ENCODE measurements at regions not wholly inside any gene's neighbourhood (a gene's known extent, or its start where the extent isn't known, plus 50 kb on each side); places are given as distances from the start of the nearest gene placed in this dataset.

DNA sequence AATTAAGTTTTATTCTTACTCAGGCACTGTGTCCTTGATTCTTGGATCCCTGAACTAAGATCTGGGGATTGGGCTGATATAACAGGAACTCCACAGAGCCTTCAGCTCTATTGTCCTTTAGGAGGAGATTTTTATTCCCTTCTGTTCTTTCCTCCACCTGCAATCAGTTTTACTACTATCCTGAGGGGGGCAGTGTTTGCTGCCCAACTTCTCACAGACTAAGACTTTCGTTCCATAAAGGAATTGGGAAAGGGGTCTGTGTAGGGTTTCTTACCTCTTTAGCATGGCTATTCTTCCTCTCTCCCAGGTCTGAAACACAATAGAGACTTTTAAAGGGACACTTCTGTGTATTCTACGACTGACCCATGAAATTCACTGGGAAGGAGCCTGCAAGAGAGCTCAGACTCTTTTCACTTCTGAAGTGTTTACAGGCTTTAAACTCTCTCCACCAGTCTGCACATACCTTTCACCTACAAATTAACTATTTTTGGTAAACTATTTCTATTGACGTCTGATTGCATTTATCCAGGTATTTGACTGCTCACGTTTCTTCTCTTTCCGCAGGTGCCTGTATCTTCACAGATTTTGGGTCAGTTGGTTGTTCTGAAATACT, 103.3 kb upstream of the DEPDC1 start:
- no peaks in the 10 kb centered on the region for H3K27me3 ChIP-seq (ENCODE audit: control insufficient read depth, insufficient read depth, low read length)
- no peaks in the 10 kb centered on the region for H3K4me1 ChIP-seq (ENCODE audit: control insufficient read depth, insufficient read depth, low read length)
- DNase-seq (ENCODE audit: low read depth, low spot score): peak; percentile 63
- no CpG with 5 or more reads among the region's 5 CpGs for WGBS (ENCODE audit: insufficient coverage, insufficient read length)
- no peak overlapping the region for H3K4me3 ChIP-seq (ENCODE audit: low read length)
- no peaks in the 10 kb centered on the region for H3K36me3 ChIP-seq (ENCODE audit: control insufficient read depth, insufficient read depth, low read length)
- no peaks in the 10 kb centered on the region for H3K9me3 ChIP-seq (ENCODE audit: control insufficient read depth, insufficient read depth, low read length)
- H3K27ac ChIP-seq (ENCODE audit: low read length): no peak overlapping the region

DNA sequence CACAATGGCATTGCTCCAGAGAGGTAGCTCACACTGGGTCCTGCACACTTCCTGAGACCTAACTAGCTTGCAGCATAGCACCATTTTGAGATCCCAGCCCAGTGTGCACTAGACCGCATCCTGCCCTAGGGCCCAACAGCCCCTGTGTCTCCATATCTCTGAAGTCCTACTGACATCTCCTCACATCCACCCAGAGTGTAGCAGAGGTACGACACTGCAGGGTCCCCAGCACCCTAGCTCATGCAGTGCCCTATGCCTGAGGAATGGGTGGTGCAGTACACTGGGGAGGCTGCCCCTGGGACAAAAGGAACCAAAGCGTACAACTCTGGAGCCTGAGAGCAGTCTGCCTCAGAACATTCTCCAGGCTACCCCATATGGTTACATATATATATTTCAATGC, 111.4 kb upstream of the DEPDC1 start:
- DNase-seq (ENCODE audit: low read depth, low spot score): no peak
- WGBS (ENCODE audit: insufficient coverage, insufficient read length): no CpG with 5 or more reads among the region's 3 CpGs
- Histone ChIP-seq H3K4me1 (ENCODE audit: control insufficient read depth, insufficient read depth, low read length) (no peaks in the 10 kb centered on the region), H3K36me3 (ENCODE audit: control insufficient read depth, insufficient read depth, low read length) (no peaks in the 10 kb centered on the region), H3K27me3 (ENCODE audit: control insufficient read depth, insufficient read depth, low read length) (no peaks in the 10 kb centered on the region), H3K9me3 (ENCODE audit: control insufficient read depth, insufficient read depth, low read length) (no peaks in the 10 kb centered on the region), H3K27ac (ENCODE audit: low read length) (no peak overlapping the region), H3K4me3 (ENCODE audit: low read length) (no peak overlapping the region)

DNA sequence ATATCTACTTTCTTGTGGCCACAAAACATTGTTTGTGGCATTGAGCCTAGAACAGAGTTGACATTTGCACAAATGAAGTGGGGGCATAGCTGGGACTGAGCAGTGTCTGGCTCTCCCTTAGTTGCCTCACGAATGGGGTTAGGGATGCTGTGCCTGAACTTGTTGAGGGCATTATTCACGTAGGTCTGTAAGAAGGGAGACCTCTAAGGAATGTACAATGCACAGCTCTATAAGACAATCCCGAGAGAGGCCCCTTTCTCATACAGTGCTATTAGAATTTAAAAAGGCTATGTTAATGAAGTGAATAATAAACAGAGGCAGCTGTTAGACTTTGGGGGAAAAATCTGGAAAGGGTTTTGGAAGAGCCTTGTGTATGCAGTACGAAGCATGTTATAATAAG, 118.4 kb upstream of the DEPDC1 start:
- Histone ChIP-seq H3K27ac (ENCODE audit: low read length) (no peak overlapping the region), H3K36me3 (ENCODE audit: control insufficient read depth, insufficient read depth, low read length) (no peaks in the 10 kb centered on the region), H3K27me3 (ENCODE audit: control insufficient read depth, insufficient read depth, low read length) (no peaks in the 10 kb centered on the region), H3K9me3 (ENCODE audit: control insufficient read depth, insufficient read depth, low read length) (peaks cover 2% of the 10 kb centered on the region), H3K4me3 (ENCODE audit: low read length) (no peak overlapping the region), H3K4me1 (ENCODE audit: control insufficient read depth, insufficient read depth, low read length) (no peaks in the 10 kb centered on the region)
- no peak for DNase-seq (ENCODE audit: low read depth, low spot score)
- no CpG with 5 or more reads among the region's 4 CpGs for WGBS (ENCODE audit: insufficient coverage, insufficient read length)

DNA sequence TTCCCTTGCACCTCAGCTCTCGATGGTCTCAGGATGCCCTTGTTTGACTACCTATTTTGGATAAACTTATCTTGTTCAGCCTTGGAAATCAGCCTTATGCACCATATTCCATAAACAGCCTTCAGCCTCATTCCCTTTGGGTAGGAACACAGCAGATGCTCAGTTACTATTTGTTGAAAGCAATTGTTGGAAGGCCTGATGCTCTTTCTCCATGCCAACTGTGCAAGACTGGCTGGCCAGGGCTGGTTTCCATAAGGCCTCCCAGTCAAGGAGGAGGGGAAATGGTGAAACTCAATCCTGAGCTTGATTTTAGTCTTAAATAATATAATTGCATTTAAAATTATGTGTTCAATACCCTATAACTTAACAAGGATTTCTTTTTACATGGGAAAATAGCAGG, 121.1 kb upstream of the DEPDC1 start:
- H3K4me3 ChIP-seq (ENCODE audit: low read length): no peak overlapping the region
- no peaks in the 10 kb centered on the region for H3K4me1 ChIP-seq (ENCODE audit: control insufficient read depth, insufficient read depth, low read length)
- H3K9me3 ChIP-seq (ENCODE audit: control insufficient read depth, insufficient read depth, low read length): peaks cover 2% of the 10 kb centered on the region
- no peaks in the 10 kb centered on the region for H3K36me3 ChIP-seq (ENCODE audit: control insufficient read depth, insufficient read depth, low read length)
- WGBS (ENCODE audit: insufficient coverage, insufficient read length): no CpG with 5 or more reads among the region's 1 CpG
- no peak overlapping the region for H3K27ac ChIP-seq (ENCODE audit: low read length)
- DNase-seq (ENCODE audit: low read depth, low spot score): no peak
- no peaks in the 10 kb centered on the region for H3K27me3 ChIP-seq (ENCODE audit: control insufficient read depth, insufficient read depth, low read length)

DNA sequence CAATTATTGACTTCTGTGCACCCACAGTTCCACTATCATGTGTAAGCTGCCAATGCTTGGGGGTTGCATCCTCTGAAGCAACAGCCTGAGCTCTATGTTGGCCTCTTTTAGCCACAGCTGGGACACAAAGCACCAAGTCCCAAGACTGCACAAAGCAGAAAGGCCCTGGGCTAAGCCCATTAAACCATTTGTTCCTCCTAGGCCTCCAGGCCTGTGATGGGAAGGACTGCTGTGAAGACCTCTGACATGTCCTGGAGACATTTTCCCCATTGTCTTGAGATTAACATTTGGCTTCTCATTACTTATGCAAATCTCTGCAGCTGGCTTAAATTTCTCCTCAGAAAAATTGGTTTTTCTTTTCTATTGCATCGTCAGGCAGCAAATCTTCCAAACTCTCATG, 123.7 kb upstream of the DEPDC1 start:
- no peak overlapping the region for H3K27ac ChIP-seq (ENCODE audit: low read length)
- no peak overlapping the region for H3K4me3 ChIP-seq (ENCODE audit: low read length)
- no CpG with 5 or more reads among the region's 1 CpG for WGBS (ENCODE audit: insufficient coverage, insufficient read length)
- no peak for DNase-seq (ENCODE audit: low read depth, low spot score)
- H3K36me3 ChIP-seq (ENCODE audit: control insufficient read depth, insufficient read depth, low read length): no peaks in the 10 kb centered on the region
- H3K4me1 ChIP-seq (ENCODE audit: control insufficient read depth, insufficient read depth, low read length): no peaks in the 10 kb centered on the region
- no peaks in the 10 kb centered on the region for H3K27me3 ChIP-seq (ENCODE audit: control insufficient read depth, insufficient read depth, low read length)
- H3K9me3 ChIP-seq (ENCODE audit: control insufficient read depth, insufficient read depth, low read length): peaks cover 2% of the 10 kb centered on the region

DNA sequence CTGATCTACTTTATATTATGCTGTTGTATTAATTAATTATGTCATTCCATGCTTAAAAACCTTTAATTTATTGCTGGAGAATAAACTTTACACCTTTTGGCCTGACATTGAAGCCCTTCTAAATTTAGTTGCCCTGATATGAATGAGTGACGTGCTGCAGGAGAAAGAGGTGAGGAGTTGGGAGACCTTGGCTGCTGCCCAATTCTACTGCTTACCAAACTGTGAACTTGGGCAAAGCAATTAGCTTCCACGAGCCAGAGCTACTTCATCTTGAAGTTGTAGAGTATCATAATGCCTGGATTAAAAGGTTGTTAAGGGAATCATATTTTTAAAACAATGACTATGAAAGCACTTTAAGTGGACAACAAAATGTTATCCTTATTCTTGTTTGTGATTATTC, 126.8 kb upstream of the DEPDC1 start:
- no peak for DNase-seq (ENCODE audit: low read depth, low spot score)
- Histone ChIP-seq H3K27me3 (ENCODE audit: control insufficient read depth, insufficient read depth, low read length) (no peaks in the 10 kb centered on the region), H3K4me1 (ENCODE audit: control insufficient read depth, insufficient read depth, low read length) (no peaks in the 10 kb centered on the region), H3K36me3 (ENCODE audit: control insufficient read depth, insufficient read depth, low read length) (no peaks in the 10 kb centered on the region), H3K4me3 (ENCODE audit: low read length) (no peak overlapping the region), H3K27ac (ENCODE audit: low read length) (no peak overlapping the region), H3K9me3 (ENCODE audit: control insufficient read depth, insufficient read depth, low read length) (peaks cover 2% of the 10 kb centered on the region)
- WGBS (ENCODE audit: insufficient coverage, insufficient read length): no CpG with 5 or more reads among the region's 2 CpGs

DNA sequence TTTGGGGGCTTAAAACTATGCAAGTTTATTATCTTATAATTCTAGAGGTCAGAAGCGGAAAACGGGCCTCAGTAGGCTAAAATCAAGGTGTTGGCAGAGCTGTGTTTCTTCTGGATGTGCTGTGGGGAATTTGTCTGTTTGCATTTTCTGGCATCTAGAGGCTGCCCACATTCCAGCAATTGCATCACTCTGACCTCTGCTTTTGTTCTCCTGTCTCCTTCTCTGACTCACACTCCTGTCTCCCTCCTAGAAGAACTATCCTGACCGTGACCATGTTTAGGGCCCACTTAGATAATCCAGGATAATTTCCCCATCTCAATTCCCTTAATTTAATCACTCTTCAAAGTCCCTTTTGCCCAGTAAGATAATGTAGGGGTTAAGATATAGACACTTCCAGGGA, 127.4 kb upstream of the DEPDC1 start:
- DNase-seq (ENCODE audit: low read depth, low spot score): no peak

DNA sequence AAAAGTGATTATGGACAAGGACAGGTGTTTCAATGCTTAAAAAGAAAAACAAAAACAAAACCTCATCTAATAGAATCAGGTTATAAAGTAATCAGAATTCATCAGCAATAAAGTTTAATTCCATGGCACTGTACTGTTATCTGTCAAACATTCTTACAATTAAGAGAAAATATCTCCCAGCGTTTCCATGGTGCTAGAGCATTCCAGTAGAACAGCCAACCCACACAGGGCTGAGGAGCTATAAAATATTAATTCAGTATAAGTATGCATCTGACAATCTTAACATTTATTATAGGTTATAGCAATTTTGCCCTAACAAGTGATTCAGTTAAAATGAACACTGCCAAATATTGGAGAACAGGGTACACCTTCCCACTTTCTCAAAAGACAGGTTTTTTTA, 128.7 kb upstream of the DEPDC1 start:
- no peak for DNase-seq (ENCODE audit: low read depth, low spot score)

More for the DNA sequence above, 127.4 kb upstream of the DEPDC1 start:
- no peaks in the 10 kb centered on the region for H3K27me3 ChIP-seq (ENCODE audit: control insufficient read depth, insufficient read depth, low read length)
- WGBS (ENCODE audit: insufficient coverage, insufficient read length): no CpG with 5 or more reads among the region's 3 CpGs
- no peak overlapping the region for H3K27ac ChIP-seq (ENCODE audit: low read length)
- no peaks in the 10 kb centered on the region for H3K4me1 ChIP-seq (ENCODE audit: control insufficient read depth, insufficient read depth, low read length)
- H3K4me3 ChIP-seq (ENCODE audit: low read length): no peak overlapping the region
- H3K36me3 ChIP-seq (ENCODE audit: control insufficient read depth, insufficient read depth, low read length): no peaks in the 10 kb centered on the region
- peaks cover 2% of the 10 kb centered on the region for H3K9me3 ChIP-seq (ENCODE audit: control insufficient read depth, insufficient read depth, low read length)

GRCh38 chr1:68633141-68633919, 136.4 kb upstream of the DEPDC1 start:
- H3K27me3 ChIP-seq (ENCODE audit: control insufficient read depth, insufficient read depth, low read length): no peaks in the 10 kb centered on the region
- H3K27ac ChIP-seq (ENCODE audit: low read length): no peak overlapping the region
- no CpG with 5 or more reads among the region's 4 CpGs for WGBS (ENCODE audit: insufficient coverage, insufficient read length)
- no peaks in the 10 kb centered on the region for H3K4me1 ChIP-seq (ENCODE audit: control insufficient read depth, insufficient read depth, low read length)
- no peak overlapping the region for H3K4me3 ChIP-seq (ENCODE audit: low read length)
- no peak for DNase-seq (ENCODE audit: low read depth, low spot score)
- H3K9me3 ChIP-seq (ENCODE audit: control insufficient read depth, insufficient read depth, low read length): no peaks in the 10 kb centered on the region
- no peaks in the 10 kb centered on the region for H3K36me3 ChIP-seq (ENCODE audit: control insufficient read depth, insufficient read depth, low read length)

More for the DNA sequence above, 128.7 kb upstream of the DEPDC1 start:
- Histone ChIP-seq H3K4me1 (ENCODE audit: control insufficient read depth, insufficient read depth, low read length) (no peaks in the 10 kb centered on the region), H3K9me3 (ENCODE audit: control insufficient read depth, insufficient read depth, low read length) (no peaks in the 10 kb centered on the region; the same call in 1 of the 2 replicates), H3K27ac (ENCODE audit: low read length) (no peak overlapping the region), H3K4me3 (ENCODE audit: low read length) (no peak overlapping the region), H3K27me3 (ENCODE audit: control insufficient read depth, insufficient read depth, low read length) (no peaks in the 10 kb centered on the region), H3K36me3 (ENCODE audit: control insufficient read depth, insufficient read depth, low read length) (no peaks in the 10 kb centered on the region)
- WGBS (ENCODE audit: insufficient coverage, insufficient read length): no CpG with 5 or more reads among the region's 1 CpG

GRCh38 chr1:68644504-68644903, 147.6 kb upstream of the DEPDC1 start:
- H3K9me3 ChIP-seq (ENCODE audit: control insufficient read depth, insufficient read depth, low read length): no peaks in the 10 kb centered on the region
- H3K27me3 ChIP-seq (ENCODE audit: control insufficient read depth, insufficient read depth, low read length): no peaks in the 10 kb centered on the region
- no peaks in the 10 kb centered on the region for H3K4me1 ChIP-seq (ENCODE audit: control insufficient read depth, insufficient read depth, low read length)
- H3K27ac ChIP-seq (ENCODE audit: low read length): no peak overlapping the region
- DNase-seq (ENCODE audit: low read depth, low spot score): no peak
- no peaks in the 10 kb centered on the region for H3K36me3 ChIP-seq (ENCODE audit: control insufficient read depth, insufficient read depth, low read length)
- no peak overlapping the region for H3K4me3 ChIP-seq (ENCODE audit: low read length)

GRCh38 chr1:68651115-68651514, 154.2 kb upstream of the DEPDC1 start:
- no peak for DNase-seq (ENCODE audit: low read depth, low spot score)
- no peaks in the 10 kb centered on the region for H3K27me3 ChIP-seq (ENCODE audit: control insufficient read depth, insufficient read depth, low read length)
- H3K27ac ChIP-seq (ENCODE audit: low read length): no peak overlapping the region
- no peaks in the 10 kb centered on the region for H3K9me3 ChIP-seq (ENCODE audit: control insufficient read depth, insufficient read depth, low read length)
- no peak overlapping the region for H3K4me3 ChIP-seq (ENCODE audit: low read length)
- WGBS (ENCODE audit: insufficient coverage, insufficient read length): no CpG with 5 or more reads among the region's 1 CpG
- H3K36me3 ChIP-seq (ENCODE audit: control insufficient read depth, insufficient read depth, low read length): no peaks in the 10 kb centered on the region
- H3K4me1 ChIP-seq (ENCODE audit: control insufficient read depth, insufficient read depth, low read length): no peaks in the 10 kb centered on the region

Measured in iPS DF 6.9 (cell line).